OCI-LY1 (cell line): ENCODE measurements at regions not wholly inside any gene's neighbourhood (a gene's known extent, or its start where the extent isn't known, plus 50 kb on each side); places are given as distances from the start of the nearest gene placed in this dataset.

Experiments used
- EZH2 ChIP-seq: fragments of 200-600 bp; sonication (generic), shearing (Covaris generic); IDR thresholded peaks from 2 replicates; pipeline ENCODE4 v1.8.0; 2017; ENCODE audit warnings: borderline replicate concordance, mixed run types, mild to moderate bottlenecking, antibody characterized with exemption, low read length, moderate library complexity, mixed read lengths
- TF ChIP-seq, protein P1 (sequence below): fragments of 200-600 bp; sonication (generic), shearing (Covaris generic); IDR thresholded peaks from 2 replicates; pipeline ENCODE4 v1.5.1; 2017; ENCODE audit warnings: mild to moderate bottlenecking, antibody characterized with exemption, low read length, moderate library complexity, mixed read lengths

DNA sequence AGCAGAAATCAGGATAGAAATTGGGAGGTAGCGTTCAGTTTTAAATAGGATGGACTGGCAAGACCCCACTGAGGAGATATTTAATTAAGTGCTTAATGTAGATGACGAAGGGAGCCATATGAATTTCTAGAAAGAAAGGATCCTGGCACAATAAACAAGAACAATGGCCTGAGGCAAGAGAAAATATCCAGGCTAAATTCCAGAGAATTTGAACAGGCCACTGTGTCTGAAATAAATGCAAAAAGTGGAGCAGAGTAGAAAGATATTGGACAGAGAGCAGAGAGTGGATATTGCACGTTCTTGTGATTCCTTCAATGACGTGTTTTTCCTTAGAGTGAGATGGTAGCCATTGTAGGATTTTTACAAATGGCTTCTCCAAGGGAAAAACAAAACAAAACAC lies 1504.8 kb downstream of the C4orf33 start:
- TF ChIP-seq, protein P1, sequence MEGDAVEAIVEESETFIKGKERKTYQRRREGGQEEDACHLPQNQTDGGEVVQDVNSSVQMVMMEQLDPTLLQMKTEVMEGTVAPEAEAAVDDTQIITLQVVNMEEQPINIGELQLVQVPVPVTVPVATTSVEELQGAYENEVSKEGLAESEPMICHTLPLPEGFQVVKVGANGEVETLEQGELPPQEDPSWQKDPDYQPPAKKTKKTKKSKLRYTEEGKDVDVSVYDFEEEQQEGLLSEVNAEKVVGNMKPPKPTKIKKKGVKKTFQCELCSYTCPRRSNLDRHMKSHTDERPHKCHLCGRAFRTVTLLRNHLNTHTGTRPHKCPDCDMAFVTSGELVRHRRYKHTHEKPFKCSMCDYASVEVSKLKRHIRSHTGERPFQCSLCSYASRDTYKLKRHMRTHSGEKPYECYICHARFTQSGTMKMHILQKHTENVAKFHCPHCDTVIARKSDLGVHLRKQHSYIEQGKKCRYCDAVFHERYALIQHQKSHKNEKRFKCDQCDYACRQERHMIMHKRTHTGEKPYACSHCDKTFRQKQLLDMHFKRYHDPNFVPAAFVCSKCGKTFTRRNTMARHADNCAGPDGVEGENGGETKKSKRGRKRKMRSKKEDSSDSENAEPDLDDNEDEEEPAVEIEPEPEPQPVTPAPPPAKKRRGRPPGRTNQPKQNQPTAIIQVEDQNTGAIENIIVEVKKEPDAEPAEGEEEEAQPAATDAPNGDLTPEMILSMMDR: no peak
- no peak for TF ChIP-seq EZH2
